ENCODE measurements at regions not wholly inside any gene's neighbourhood (a gene's known extent, or its start where the extent isn't known, plus 50 kb on each side); places are given as distances from the start of the nearest gene placed in this dataset.

DNA sequence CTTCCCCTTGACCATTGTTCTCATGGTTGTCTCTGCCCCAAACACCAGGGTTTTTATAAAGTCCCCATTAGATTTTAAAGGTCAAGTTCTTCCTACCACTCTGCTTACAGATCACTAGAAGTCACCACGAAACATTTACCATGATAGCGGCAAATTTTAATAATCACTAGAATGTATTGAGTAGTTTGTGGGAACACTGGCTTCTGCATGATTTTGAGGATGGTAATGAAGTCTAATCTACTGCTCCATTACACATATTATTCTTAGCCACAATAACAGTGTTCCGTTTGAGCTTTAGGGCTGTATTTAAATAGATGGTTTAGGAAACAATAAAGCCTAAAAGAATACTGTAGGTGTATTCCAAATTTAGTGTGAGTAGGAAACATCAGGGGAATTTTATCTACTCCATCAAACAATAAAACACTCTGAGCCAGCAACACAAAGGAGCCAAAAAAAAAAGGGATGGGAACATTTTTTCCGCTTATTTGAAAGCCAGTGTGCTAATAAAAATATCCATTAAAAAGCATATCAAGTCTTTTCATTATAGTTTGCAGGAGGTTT lies 49.7 kb downstream of the KLF12 start:
- no peak for DNase-seq (ENCODE audit: low spot score)

DNA sequence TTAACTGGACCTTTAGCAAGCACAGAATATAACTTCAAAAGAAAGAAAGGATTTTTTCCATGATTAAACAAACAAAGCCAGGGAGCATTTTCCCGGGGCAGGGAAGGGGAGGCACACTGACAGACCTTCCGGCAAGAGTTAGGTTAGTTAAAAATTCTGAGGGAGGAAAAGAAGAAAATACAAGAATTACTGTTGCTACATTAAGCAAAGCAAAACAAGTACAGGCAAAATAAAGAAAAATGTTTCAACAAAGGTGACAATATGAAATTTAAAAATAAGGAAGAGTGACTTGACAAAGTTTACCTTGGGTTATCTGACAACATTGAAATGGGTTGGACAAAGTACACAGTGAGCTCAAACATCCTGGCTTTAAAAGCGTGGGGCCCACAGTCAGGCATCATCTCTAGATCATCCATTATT lies 51.5 kb downstream of the KLF12 start:
- no peak for DNase-seq (ENCODE audit: low spot score)

DNA sequence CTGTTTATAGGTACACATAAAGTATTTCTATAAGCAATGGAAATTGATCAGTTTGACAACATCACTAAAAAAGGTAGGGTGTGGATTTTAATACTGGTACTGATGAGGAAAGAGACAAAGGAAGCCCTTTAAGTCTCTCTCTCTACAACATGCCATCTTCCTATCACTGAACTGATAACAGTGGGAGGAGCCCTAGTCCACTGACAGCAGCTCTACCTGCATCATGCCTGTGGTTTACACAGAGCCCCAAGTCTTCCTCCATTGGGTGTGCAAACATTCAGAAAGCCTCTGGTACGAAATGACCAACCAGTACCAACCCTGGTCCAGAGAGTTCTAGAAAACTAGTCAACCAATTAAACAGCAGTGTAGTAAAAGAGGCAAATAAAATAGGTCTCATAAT lies 53.4 kb downstream of the KLF12 start:
- no peak for DNase-seq (ENCODE audit: low spot score)

DNA sequence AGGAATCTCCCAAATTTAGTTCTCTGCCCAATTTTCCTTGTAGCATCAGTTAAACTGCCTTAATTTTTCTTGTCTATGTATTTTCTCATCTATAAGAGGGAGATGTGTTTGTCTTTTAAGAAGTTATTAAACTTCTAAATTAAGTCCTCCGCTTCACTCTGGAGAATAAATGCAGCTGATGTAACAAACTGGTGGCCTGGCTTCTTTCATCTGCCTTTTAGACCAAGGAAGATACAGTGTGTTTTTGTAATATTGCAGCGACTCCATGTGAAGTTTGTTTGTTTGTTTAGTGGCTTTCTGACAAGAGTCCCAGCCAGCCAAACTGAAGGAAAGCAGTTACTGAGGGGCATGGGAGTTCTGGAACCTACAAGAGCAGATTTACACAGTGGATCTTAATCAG lies 56.4 kb downstream of the KLF12 start:
- no peak for DNase-seq (ENCODE audit: low spot score)

- DNase-seq (ENCODE audit: low spot score), result no peak
These were observed 56.8 kb downstream of the KLF12 start for GRCh38 chr13:74077375-74077774.

GRCh38 chr13:74074723-74075122 lies 59.5 kb downstream of the KLF12 start:
- no peak for DNase-seq (ENCODE audit: low spot score)

DNA sequence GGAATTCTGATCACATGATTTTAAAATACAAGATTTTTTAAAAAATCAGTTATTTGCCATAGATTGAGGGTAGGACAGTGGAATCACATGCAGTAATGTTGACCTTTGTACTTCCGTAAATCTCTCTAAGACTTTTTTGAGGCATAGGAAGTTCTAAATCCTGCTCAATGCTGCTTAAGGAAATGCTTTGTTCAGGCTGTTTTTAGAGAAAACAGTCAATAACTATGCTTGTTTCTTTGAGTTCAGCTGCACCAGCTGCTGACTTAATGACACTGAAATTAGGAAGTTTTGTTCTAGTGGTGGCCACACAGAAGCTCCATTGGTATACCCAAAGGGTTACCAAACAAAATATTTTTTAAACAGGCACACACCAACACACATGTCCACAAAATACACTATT lies 60.9 kb downstream of the KLF12 start:
- no peak for DNase-seq (ENCODE audit: low spot score)

DNA sequence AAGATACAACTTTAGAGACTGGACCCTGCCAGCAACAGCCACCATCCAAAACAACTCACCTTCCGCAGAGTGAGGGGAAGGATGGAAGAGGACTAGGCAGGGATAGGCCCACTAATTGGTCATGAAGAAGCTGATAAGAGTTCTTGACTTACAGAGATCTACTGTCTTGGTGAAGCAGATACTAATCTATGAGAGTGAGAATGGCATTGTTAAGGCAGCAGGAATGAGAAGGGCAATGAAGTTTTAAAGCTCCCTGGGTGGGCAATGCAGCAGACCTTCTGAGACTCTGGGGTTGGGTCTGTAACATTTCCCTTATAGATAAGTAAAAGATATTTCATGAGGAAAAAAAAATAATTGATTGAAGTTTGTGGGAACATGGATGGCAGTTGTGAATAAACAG lies 63.7 kb downstream of the KLF12 start:
- DNase-seq (ENCODE audit: low spot score), result no peak

GRCh38 chr13:74070065-74070464 lies 64.1 kb downstream of the KLF12 start:
- DNase-seq (ENCODE audit: low spot score), result no peak

GRCh38 chr13:74068471-74068870 lies 65.7 kb downstream of the KLF12 start:
- DNase-seq (ENCODE audit: low spot score), result no peak

DNA sequence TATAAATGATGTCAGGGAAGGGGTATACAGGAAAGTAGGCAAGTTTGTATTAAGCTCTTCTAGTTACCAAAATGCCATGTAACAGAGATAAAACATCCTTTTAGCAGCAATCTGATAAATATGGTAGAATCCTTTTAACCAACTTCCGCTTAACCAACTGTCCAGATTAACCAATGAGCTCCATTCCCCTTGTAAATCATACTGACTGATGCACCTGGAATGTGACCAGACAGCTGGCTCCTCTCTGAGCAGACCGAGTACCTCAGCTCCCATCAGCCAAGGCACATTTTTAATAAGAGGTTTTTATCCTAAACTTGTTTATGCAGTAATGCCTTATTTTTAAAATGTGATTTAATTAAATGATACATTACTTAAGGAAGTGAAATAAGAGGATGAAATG lies 66.4 kb downstream of the KLF12 start:
- no peak for DNase-seq (ENCODE audit: low spot score)

- DNase-seq (ENCODE audit: low spot score), result no peak
These were observed 67.3 kb downstream of the KLF12 start for GRCh38 chr13:74066937-74067336.

- DNase-seq (ENCODE audit: low spot score), result no peak
These were observed 69.3 kb downstream of the KLF12 start for GRCh38 chr13:74064805-74065312.

DNA sequence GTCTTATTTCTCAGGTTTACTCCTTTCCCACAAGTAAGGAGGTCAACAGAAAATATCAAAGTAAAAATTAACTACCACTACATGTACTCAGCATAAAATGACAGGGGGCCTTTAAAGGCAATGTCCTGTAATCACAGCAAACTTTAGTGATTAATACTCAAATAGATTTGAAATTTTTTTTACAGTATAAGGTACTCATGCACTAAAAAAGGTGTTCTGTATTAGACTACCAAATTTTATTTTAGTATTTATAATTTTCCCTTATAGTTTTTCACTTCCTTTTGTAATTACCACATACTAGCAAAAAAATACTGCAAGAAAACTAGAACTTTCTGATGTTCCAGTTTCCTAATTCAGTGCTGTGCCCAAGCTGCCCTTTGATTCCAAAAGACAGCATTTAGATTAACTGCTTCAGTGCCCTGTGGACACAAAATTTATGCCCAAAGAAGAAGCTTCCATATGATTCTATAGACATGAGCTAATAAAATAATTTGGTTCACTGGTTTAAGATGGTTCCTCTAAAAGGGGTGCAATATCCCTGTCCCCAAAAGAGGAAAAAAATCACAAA lies 70.6 kb downstream of the KLF12 start:
- no peak for DNase-seq (ENCODE audit: low spot score)

GRCh38 chr13:74062933-74063332 lies 71.3 kb downstream of the KLF12 start:
- peak; percentile 39 for DNase-seq (ENCODE audit: low spot score)

DNA sequence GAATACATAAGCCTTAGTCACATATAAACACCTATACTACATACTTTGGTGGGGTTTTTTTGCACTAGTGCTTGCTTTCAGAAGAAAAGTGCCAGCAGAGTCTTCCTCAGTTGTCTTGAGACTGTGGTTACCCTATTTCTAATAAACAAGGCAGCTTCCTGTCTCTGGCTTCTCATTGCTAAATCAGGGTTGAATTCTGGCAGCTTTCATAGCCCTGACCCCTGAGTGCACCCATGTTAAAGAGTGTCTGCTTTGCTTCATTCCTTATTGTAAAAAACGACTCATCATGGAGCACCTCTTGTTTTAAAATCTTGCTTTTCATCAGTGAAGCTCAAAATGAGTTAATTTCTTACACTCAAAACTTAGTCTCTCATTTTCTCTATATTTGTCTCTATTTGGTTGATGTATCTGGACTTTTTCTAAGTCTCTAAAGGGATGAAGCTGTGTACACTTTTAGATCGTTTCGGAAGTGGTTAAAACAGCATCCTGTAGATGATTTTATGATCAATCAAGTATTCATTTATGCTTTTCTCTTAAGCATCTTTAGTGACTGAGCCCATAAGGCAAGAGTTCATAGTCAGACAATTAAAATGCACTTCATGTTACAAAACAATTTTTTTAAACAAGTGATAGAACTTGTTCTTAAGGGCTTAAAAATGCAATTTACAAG lies 72.1 kb downstream of the KLF12 start:
- DNase-seq (ENCODE audit: low spot score), result no peak

GRCh38 chr13:74056801-74057542 lies 77.2 kb downstream of the KLF12 start:
- DNase-seq (ENCODE audit: low spot score), result no peak

GRCh38 chr13:74052402-74052928 lies 81.7 kb downstream of the KLF12 start:
- DNase-seq (ENCODE audit: low spot score), result no peak

DNA sequence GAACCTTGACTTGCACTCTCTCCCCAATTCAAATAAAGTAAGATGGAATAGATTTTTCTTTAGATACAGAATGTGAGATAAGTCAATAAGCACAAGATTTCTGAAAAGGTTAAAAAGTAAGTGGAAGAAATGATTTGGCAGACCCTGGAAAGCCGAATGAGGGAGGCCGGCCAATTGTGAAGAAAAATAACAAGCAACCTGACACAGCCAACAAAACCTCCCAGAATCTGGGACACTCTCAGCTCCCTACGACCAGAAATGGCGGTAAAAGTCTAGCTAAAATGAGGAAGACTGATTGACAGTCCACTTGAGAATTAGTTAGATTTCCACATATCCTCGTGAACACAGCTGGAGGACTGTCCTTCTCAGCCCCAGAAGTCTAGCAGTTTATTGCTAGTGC lies 85.4 kb downstream of the KLF12 start:
- DNase-seq (ENCODE audit: low spot score), result no peak

DNA sequence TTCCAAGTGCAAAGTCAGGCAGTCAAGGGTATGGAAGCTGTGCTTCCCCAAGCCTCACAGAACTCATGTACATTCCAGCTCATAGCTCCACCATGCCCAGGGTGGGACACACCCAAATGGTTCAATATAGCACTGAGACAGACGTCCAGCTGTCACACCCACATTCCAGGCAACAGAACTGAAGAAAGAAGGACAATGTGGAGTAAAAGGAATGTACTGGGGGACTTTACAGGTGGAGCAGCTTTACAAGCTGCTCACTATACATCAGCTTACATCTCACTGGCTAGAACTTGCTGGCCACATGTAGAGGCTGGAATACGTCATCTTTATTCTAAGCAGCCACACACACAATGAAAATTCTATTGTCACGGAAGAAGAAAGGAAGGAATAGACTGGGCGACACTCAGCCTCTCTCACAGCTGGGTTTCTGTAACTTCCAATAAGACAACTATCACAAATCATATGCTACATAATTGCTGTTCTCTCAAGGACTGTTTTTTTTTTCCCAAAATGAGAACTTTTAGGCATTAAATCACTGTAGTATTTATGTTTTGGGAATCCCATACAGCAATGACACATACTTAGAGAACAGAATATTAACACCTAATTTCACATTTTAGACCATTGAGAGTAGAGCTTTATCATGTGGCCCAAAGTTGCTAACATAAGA lies 86.1 kb downstream of the KLF12 start:
- DNase-seq (ENCODE audit: low spot score), result peak; percentile 20

GRCh38 chr13:74046431-74046830 lies 87.8 kb downstream of the KLF12 start:
- no peak for DNase-seq (ENCODE audit: low spot score)

DNA sequence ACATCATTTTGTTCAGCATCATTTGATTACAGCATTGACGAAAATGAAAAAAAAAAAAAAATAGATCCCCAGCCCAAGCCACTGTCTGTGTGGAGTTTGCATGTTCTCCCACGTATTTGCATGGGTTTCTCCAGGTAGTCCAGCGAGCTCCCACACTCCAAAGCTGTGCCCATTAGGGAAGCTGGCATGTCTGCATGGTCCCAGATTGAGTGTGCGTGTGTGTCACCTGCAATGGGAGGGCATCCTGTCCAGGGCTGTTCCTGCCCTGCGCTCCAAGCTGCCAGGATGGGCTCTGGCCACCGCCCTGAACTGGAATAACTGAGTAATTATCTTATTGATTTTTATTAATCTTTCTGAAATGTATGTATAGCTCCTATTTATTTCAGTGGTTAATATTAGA lies 88.6 kb downstream of the KLF12 start:
- DNase-seq (ENCODE audit: low spot score), result no peak

All from AG20443 (cell line).